HCT116 (cell line): ENCODE measurements at regions not wholly inside any gene's neighbourhood (a gene's known extent, or its start where the extent isn't known, plus 50 kb on each side); places are given as distances from the start of the nearest gene placed in this dataset.

ENCODE experiments used
- ATAC-seq: fragments of 200-7000 bp; cut with Tn5 transposase; 2 replicates; pipeline ENCODE4 v1.9.1; 2020; ENCODE audit warnings: mild to moderate bottlenecking, moderate library complexity
- BruUV-seq: library from RNA; stranded (reverse); fragments of 400-500 nt; replicated peaks from 2 replicates; lab custom pipeline; 2021; lab: Mats Ljungman, UMichigan
- CTCF ChIA-PET: fragments of 300-600 bp; sonication (Branson Sonifier 250); formaldehyde crosslinking; loops from one replicate; lab custom pipeline; 2021; ENCODE audit warnings: antibody characterized with exemption; lab: Charles Lee
- POLR2A ChIA-PET: fragments of 300-600, 350-600 bp; sonication (Branson Sonifier 250); formaldehyde crosslinking; loops from one replicate; lab custom pipeline; 2021; ENCODE audit warnings: antibody characterized with exemption; lab: Charles Lee
- RAD21 ChIA-PET, 2 experiments: fragments of 300-600 bp; sonication (Branson Sonifier 250); formaldehyde crosslinking; loops; one replicate each; lab custom pipeline; 2023; ENCODE audit warnings: low total read pairs in 2 of 2; ENCODE audit not compliant: uncharacterized antibody in 2 of 2, unreplicated experiment in 2 of 2, low non-redundant PET in 1 of 2; lab: Charles Lee
- DNase-seq: peaks from one replicate; pipeline ENCODE4 v3.0.0-alpha.2; 2010; ENCODE audit warnings: low read depth, low spot score
- H2AFZ ChIP-seq: fragments of 200-600 bp; shearing (Covaris generic), sonication (generic); 2 replicates; pipeline ENCODE4 v1.6.1; 2017; ENCODE audit warnings: low read depth, mixed run types, mixed read lengths, antibody characterized with exemption, low read length; ENCODE audit not compliant: poor library complexity, severe bottlenecking
- H3K27ac ChIP-seq: 2 replicates; pipeline ENCODE4 v1.5.1; 2012; ENCODE audit warnings: low read depth, low read length
- H3K27me3 ChIP-seq: fragments of 200-600 bp; sonication (generic); 2 replicates; pipeline ENCODE4 v1.6.1; 2016; ENCODE audit warnings: mixed run types, low read length, mixed read lengths; ENCODE audit not compliant: insufficient read depth
- H3K36me3 ChIP-seq, 2 experiments: fragments of 200-500 bp in 1 of 2; fragments of 200-600 bp in 1 of 2; sonication (Bioruptor generic) in 1 of 2; sonication (generic) in 1 of 2; 2 replicates each; pipeline versions ENCODE4 v1.5.1 to v1.6.1; 2014 to 2016; ENCODE audit warnings: low read length in 2 of 2, inconsistent platforms in 1 of 2, mixed read lengths in 1 of 2, mixed run types in 1 of 2; ENCODE audit not compliant: insufficient read depth in 2 of 2, control insufficient read depth in 1 of 2
- H3K4me1 ChIP-seq, 2 experiments: fragments of 200-600 bp in 1 of 2; sonication (generic) in 1 of 2; 2 replicates each; pipeline versions ENCODE4 v1.5.1 to v1.6.1; 2012 to 2017; ENCODE audit warnings: low read length in 2 of 2, inconsistent platforms in 1 of 2, mild to moderate bottlenecking in 1 of 2, mixed read lengths in 1 of 2, mixed run types in 1 of 2, moderate library complexity in 1 of 2; ENCODE audit not compliant: insufficient read depth in 2 of 2, control insufficient read depth in 1 of 2
- H3K4me2 ChIP-seq: fragments of 200-600 bp; sonication (generic); 2 replicates; pipeline ENCODE4 v1.6.1; 2017; ENCODE audit warnings: mixed run types, low read length, mixed read lengths
- H3K4me3 ChIP-seq, 2 experiments: fragments of 200-600 bp in 1 of 2; sonication (generic) in 1 of 2; replicated peaks in 1 of 2; 2 replicates each; pipeline ENCODE4 v1.5.1; 2011 to 2016; ENCODE audit warnings: low read length in 2 of 2, control low read depth in 1 of 2, low read depth in 1 of 2, mild to moderate bottlenecking in 1 of 2, mixed read lengths in 1 of 2, mixed run types in 1 of 2
- H3K79me2 ChIP-seq: fragments of 200-600 bp; sonication (generic); 2 replicates; pipeline ENCODE4 v1.6.1; 2017; ENCODE audit warnings: mild to moderate bottlenecking, mixed run types, low read length, moderate library complexity, mixed read lengths; ENCODE audit not compliant: insufficient read depth
- H3K9ac ChIP-seq: fragments of 200-600 bp; sonication (generic); 2 replicates; pipeline ENCODE4 v1.6.1; 2016; ENCODE audit warnings: low read length, mixed read lengths
- H3K9me2 ChIP-seq: fragments of 200-600 bp; sonication (generic), shearing (Covaris generic); 2 replicates; pipeline ENCODE4 v1.6.1; 2017; ENCODE audit warnings: mixed run types, mild to moderate bottlenecking, moderate library complexity; ENCODE audit not compliant: insufficient read depth
- H3K9me3 ChIP-seq, 2 experiments: fragments of 200-500 bp in 1 of 2; fragments of 200-600 bp in 1 of 2; sonication (Bioruptor generic) in 1 of 2; sonication (generic) in 1 of 2; 2 replicates each; pipeline ENCODE4 v1.6.1; 2014 to 2017; ENCODE audit warnings: low read length in 2 of 2, mixed read lengths in 2 of 2, inconsistent platforms in 1 of 2, low read depth in 1 of 2, mild to moderate bottlenecking in 1 of 2, mixed run types in 1 of 2, moderate library complexity in 1 of 2; ENCODE audit not compliant: control insufficient read depth in 1 of 2, insufficient read depth in 1 of 2
- H4K20me1 ChIP-seq: fragments of 200-600 bp; sonication (generic), shearing (Covaris generic); 2 replicates; pipeline ENCODE4 v1.6.1; 2017; ENCODE audit warnings: mixed run types, mild to moderate bottlenecking, moderate library complexity; ENCODE audit not compliant: insufficient read depth
- CEBPB ChIP-seq: IDR thresholded peaks from 2 replicates; pipeline ENCODE4 v1.6.1; 2012; ENCODE audit warnings: low read depth
- CTCF ChIP-seq, 3 experiments: fragments of 200-600 bp in 1 of 3; sonication (generic) in 1 of 3; IDR thresholded peaks in 2 of 3; conservative IDR thresholded peaks in 1 of 3; 2 replicates each; pipeline ENCODE4 v1.5.1; 2012 to 2017; ENCODE audit warnings: low read depth in 2 of 3, low read length in 2 of 3, antibody characterized with exemption in 1 of 3, borderline replicate concordance in 1 of 3, control low read depth in 1 of 3, mild to moderate bottlenecking in 1 of 3, mixed read lengths in 1 of 3, mixed run types in 1 of 3, moderate library complexity in 1 of 3; ENCODE audit not compliant: insufficient read depth in 1 of 3
- EGR1 ChIP-seq: IDR thresholded peaks from 2 replicates; pipeline ENCODE4 v1.6.1; 2012; ENCODE audit warnings: low read depth
- ELF1 ChIP-seq: IDR thresholded peaks from 2 replicates; pipeline ENCODE4 v1.6.1; 2012; ENCODE audit warnings: low read depth, borderline replicate concordance
- EZH2phosphoT487 ChIP-seq: fragments of 200-600 bp; IDR thresholded peaks from 2 replicates; pipeline ENCODE4 v1.6.1; 2018; ENCODE audit warnings: antibody characterized with exemption, borderline replicate concordance
- FOSL1 ChIP-seq: IDR thresholded peaks from 2 replicates; pipeline ENCODE4 v1.6.1; 2012; ENCODE audit warnings: low read depth
- JUND ChIP-seq: IDR thresholded peaks from 2 replicates; pipeline ENCODE4 v1.6.1; 2012
- POLR2A ChIP-seq: IDR thresholded peaks from 2 replicates; pipeline ENCODE4 v1.7.0; 2011; ENCODE audit warnings: borderline replicate concordance; ENCODE audit not compliant: insufficient read depth, insufficient read length; ENCODE audit errors: extremely low read depth
- RAD21 ChIP-seq: IDR thresholded peaks from 2 replicates; pipeline ENCODE4 v1.6.1; 2012; ENCODE audit warnings: low read depth, mild to moderate bottlenecking
- SP1 ChIP-seq: IDR thresholded peaks from 2 replicates; pipeline ENCODE4 v1.6.1; 2012; ENCODE audit warnings: low read depth
- SRF ChIP-seq: IDR thresholded peaks from 2 replicates; pipeline ENCODE4 v1.6.1; 2012; ENCODE audit warnings: low read depth
- TCF7L2 ChIP-seq: IDR thresholded peaks from 2 replicates; pipeline ENCODE4 v1.7.0; 2011; ENCODE audit warnings: borderline replicate concordance, inconsistent platforms; ENCODE audit not compliant: insufficient read depth, insufficient read length; ENCODE audit errors: extremely low read depth
- YY1 ChIP-seq: IDR thresholded peaks from 2 replicates; pipeline ENCODE4 v1.6.1; 2011; ENCODE audit warnings: low read length, low read depth, moderate library complexity, mild to moderate bottlenecking; ENCODE audit not compliant: insufficient replicate concordance; ENCODE audit errors: extremely low read depth
- ZFX ChIP-seq: fragments of 450-650 bp; IDR thresholded peaks from 2 replicates; pipeline ENCODE4 v1.6.1; 2017
- ZNF274 ChIP-seq: fragments of 200-500 bp; sonication (Bioruptor generic); IDR thresholded peaks from 2 replicates; pipeline ENCODE4 v1.6.1; 2014; ENCODE audit warnings: mild to moderate bottlenecking, low read depth, low read length, inconsistent platforms
- intact Hi-C: fragments of 100-400 bp; cut with micrococcal nuclease; formaldehyde crosslinking; loops from 2 replicates; pipeline ENCODE4 v1.10.0; 2022

- no peak for DNase-seq
- no peak for ATAC-seq
- TF ChIP-seq POLR2A (no peak), RAD21 (no peak), CTCF (IDR thresholded peaks at IDR 0.05 in 2 of 3, conservative IDR thresholded peaks at IDR 0.05 in 1 of 3; ENCODE audit: borderline replicate concordance in 1 of 3, insufficient read depth in 1 of 3, low read depth in 2 of 3, low read length in 2 of 3) (no peak), CEBPB (no peak), EGR1 (no peak), ZNF274 (no peak), TCF7L2 (no peak), EZH2phosphoT487 (no peak)
Measured at GRCh38 chr3:76651784-76652183, 388.1 kb upstream of the ROBO2 start.

GRCh38 chr3:76652524-76652923 is 387.4 kb upstream of the ROBO2 start:
- Histone ChIP-seq H3K79me2 (no peaks in the 10 kb centered on the region), H2AFZ (no peak overlapping the region), H3K36me3 (no peaks in the 10 kb centered on the region), H3K9me3 (peaks cover 5 to 6% of the 10 kb centered on the region in 2 experiments; a peak in 2 of 4 replicates), H3K9me2 (no peaks in the 10 kb centered on the region), H3K27ac (no peak overlapping the region), H3K27me3 (no peaks in the 10 kb centered on the region), H4K20me1 (no peaks in the 10 kb centered on the region), H3K4me3 (no peak overlapping the region), H3K4me1 (no peaks in the 10 kb centered on the region), H3K9ac (no peak overlapping the region), H3K4me2 (no peak overlapping the region)
- intact Hi-C loops: no loop called here
- no peak for ATAC-seq
- CTCF ChIA-PET: no interaction called here
- DNase-seq: no peak
- RAD21 ChIA-PET: no interaction called here
- POLR2A ChIA-PET: no interaction called here
- BruUV-seq: no TSS peak
- no peak for TF ChIP-seq RAD21
- TF ChIP-seq CEBPB: no peak
- TF ChIP-seq SRF: no peak
- no peak for TF ChIP-seq YY1
- no peak for TF ChIP-seq ELF1
- TF ChIP-seq SP1: no peak
- TF ChIP-seq POLR2A: no peak
- no peak for TF ChIP-seq ZNF274
- TF ChIP-seq JUND: no peak
- no peak for TF ChIP-seq FOSL1
- no peak for TF ChIP-seq ZFX
- TF ChIP-seq CTCF (IDR thresholded peaks at IDR 0.05 in 2 of 3, conservative IDR thresholded peaks at IDR 0.05 in 1 of 3; ENCODE audit: borderline replicate concordance in 1 of 3, insufficient read depth in 1 of 3, low read depth in 2 of 3, low read length in 2 of 3): no peak

More at GRCh38 chr3:76651784-76652183, 388.1 kb upstream of the ROBO2 start:
- Histone ChIP-seq H2AFZ (no peak overlapping the region), H3K4me2 (no peak overlapping the region), H4K20me1 (no peaks in the 10 kb centered on the region), H3K4me1 (no peaks in the 10 kb centered on the region), H3K9me3 (peaks cover 5 to 9% of the 10 kb centered on the region in 2 experiments; a peak in 2 of 4 replicates), H3K36me3 (no peaks in the 10 kb centered on the region), H3K9ac (no peak overlapping the region), H3K27ac (no peak overlapping the region), H3K9me2 (no peaks in the 10 kb centered on the region), H3K4me3 (no peak overlapping the region), H3K27me3 (no peaks in the 10 kb centered on the region), H3K79me2 (no peaks in the 10 kb centered on the region)
- CTCF ChIA-PET: no interaction called here
- no TSS peak for BruUV-seq
- RAD21 ChIA-PET: no interaction called here
- POLR2A ChIA-PET: no interaction called here
- intact Hi-C loops: no loop called here
